GM11168 (cell line): ENCODE measurements at regions not wholly inside any gene's neighbourhood (a gene's known extent, or its start where the extent isn't known, plus 50 kb on each side); places are given as distances from the start of the nearest gene placed in this dataset.

Source experiments
- in situ Hi-C: fragments of 300-500 bp; cut with MboI; formaldehyde crosslinking; loops from one replicate; pipeline ENCODE4 v1.12.0; 2022; ENCODE audit warnings: low sequenced_read_pairs; ENCODE audit not compliant: unreplicated experiment

- in situ Hi-C loops, result no loop called here
These were observed 50.0 kb upstream of the DST start for GRCh38 chr6:56692523-56693245.
